NCI-H1417 treated with DMSO at 0.1 percent for 48 hours (cell line): ENCODE measurements at regions not wholly inside any gene's neighbourhood (a gene's known extent, or its start where the extent isn't known, plus 50 kb on each side); places are given as distances from the start of the nearest gene placed in this dataset.

Experiments used
- DNase-seq: peaks from one replicate; lab custom pipeline; 2025; lab: John Stamatoyannopoulos, UW

- no peak for DNase-seq
Observed at GRCh38 chr7:108985037-108985436, 415.4 kb downstream of the DNAJB9 start.

- DNase-seq: no peak
Observed at GRCh38 chr7:108989319-108989718, 419.6 kb downstream of the DNAJB9 start.

GRCh38 chr7:108997480-108997879 lies 427.8 kb downstream of the DNAJB9 start:
- DNase-seq: no peak

GRCh38 chr7:109003742-109004141 lies 434.1 kb downstream of the DNAJB9 start:
- no peak for DNase-seq

GRCh38 chr7:109009636-109010035 lies 440.0 kb downstream of the DNAJB9 start:
- DNase-seq: no peak

GRCh38 chr7:109020251-109020650 lies 450.6 kb downstream of the DNAJB9 start:
- no peak for DNase-seq

GRCh38 chr7:109021390-109021789 lies 451.7 kb downstream of the DNAJB9 start:
- no peak for DNase-seq

- DNase-seq: no peak
Observed at GRCh38 chr7:109029866-109030265, 460.2 kb downstream of the DNAJB9 start.

GRCh38 chr7:109044691-109045090 lies 475.0 kb downstream of the DNAJB9 start:
- no peak for DNase-seq

- DNase-seq: no peak
Observed at GRCh38 chr7:109049366-109049765, 479.7 kb downstream of the DNAJB9 start.

GRCh38 chr7:109059089-109059488 lies 489.4 kb downstream of the DNAJB9 start:
- no peak for DNase-seq

- no peak for DNase-seq
Observed at GRCh38 chr7:109062798-109063197, 493.1 kb downstream of the DNAJB9 start.

- no peak for DNase-seq
Observed at GRCh38 chr7:109073543-109073942, 503.9 kb downstream of the DNAJB9 start.

- no peak for DNase-seq
Observed at GRCh38 chr7:109076396-109076972, 506.8 kb downstream of the DNAJB9 start.

GRCh38 chr7:109091042-109091441 lies 521.4 kb downstream of the DNAJB9 start:
- DNase-seq: no peak

GRCh38 chr7:109092268-109092667 lies 522.6 kb downstream of the DNAJB9 start:
- no peak for DNase-seq

GRCh38 chr7:109101332-109101731 lies 531.7 kb downstream of the DNAJB9 start:
- DNase-seq: no peak

- no peak for DNase-seq
Observed at GRCh38 chr7:109109558-109109957, 539.9 kb downstream of the DNAJB9 start.

GRCh38 chr7:109111086-109111485 lies 541.4 kb downstream of the DNAJB9 start:
- no peak for DNase-seq

GRCh38 chr7:109121599-109122300 lies 552.1 kb downstream of the DNAJB9 start:
- no peak for DNase-seq

- DNase-seq: no peak
Observed at GRCh38 chr7:109125001-109125400, 555.3 kb downstream of the DNAJB9 start.

GRCh38 chr7:109126404-109127050 lies 556.9 kb downstream of the DNAJB9 start:
- no peak for DNase-seq

- DNase-seq: no peak
Observed at GRCh38 chr7:109127145-109127544, 557.5 kb downstream of the DNAJB9 start.
